GM21381 (cell line): ENCODE measurements at regions not wholly inside any gene's neighbourhood (a gene's known extent, or its start where the extent isn't known, plus 50 kb on each side); places are given as distances from the start of the nearest gene placed in this dataset.
"Not testable (repeated sequence)": the region's sequence is repeated elsewhere in the genome, so short reads cannot be mapped to it uniquely, and the experiment has no call there.

Experiments
- ATAC-seq: cut with Tn5 transposase; IDR thresholded peaks from one replicate; pipeline ENCODE4 v1.9.1; 2021; ENCODE audit warnings: mild to moderate bottlenecking, moderate library complexity; ENCODE audit not compliant: unreplicated experiment

GRCh38 chr6:30832864-30833263 lies 51.5 kb upstream of the DDR1 start:
- ATAC-seq = no peak

- no peak for ATAC-seq
Measured at GRCh38 chr6:30830438-30830837, 53.9 kb upstream of the DDR1 start.

- no peak for ATAC-seq
Measured at GRCh38 chr6:30829639-30830255, 54.6 kb upstream of the DDR1 start.

- no peak for ATAC-seq
Measured at GRCh38 chr6:30829033-30829432, 55.3 kb upstream of the DDR1 start.

- no peak for ATAC-seq
Measured at GRCh38 chr6:30828027-30828962, 56.0 kb upstream of the DDR1 start.

GRCh38 chr6:30826961-30827342 lies 57.4 kb upstream of the DDR1 start:
- ATAC-seq = no peak

GRCh38 chr6:30824698-30825097 lies 59.6 kb upstream of the DDR1 start:
- ATAC-seq = no peak

- ATAC-seq = no peak
Measured at GRCh38 chr6:30823534-30823865, 60.8 kb upstream of the DDR1 start.

GRCh38 chr6:30821862-30822784 lies 62.2 kb upstream of the DDR1 start:
- ATAC-seq = no peak

- no peak for ATAC-seq
Measured at GRCh38 chr6:30820193-30820592, 64.1 kb upstream of the DDR1 start.

- ATAC-seq = no peak
Measured at GRCh38 chr6:30819297-30819917, 64.9 kb upstream of the DDR1 start.

- ATAC-seq = no peak
Measured at GRCh38 chr6:30818391-30818841, 65.9 kb upstream of the DDR1 start.

GRCh38 chr6:30816791-30817739 lies 67.3 kb upstream of the DDR1 start:
- ATAC-seq = no peak

DNA sequence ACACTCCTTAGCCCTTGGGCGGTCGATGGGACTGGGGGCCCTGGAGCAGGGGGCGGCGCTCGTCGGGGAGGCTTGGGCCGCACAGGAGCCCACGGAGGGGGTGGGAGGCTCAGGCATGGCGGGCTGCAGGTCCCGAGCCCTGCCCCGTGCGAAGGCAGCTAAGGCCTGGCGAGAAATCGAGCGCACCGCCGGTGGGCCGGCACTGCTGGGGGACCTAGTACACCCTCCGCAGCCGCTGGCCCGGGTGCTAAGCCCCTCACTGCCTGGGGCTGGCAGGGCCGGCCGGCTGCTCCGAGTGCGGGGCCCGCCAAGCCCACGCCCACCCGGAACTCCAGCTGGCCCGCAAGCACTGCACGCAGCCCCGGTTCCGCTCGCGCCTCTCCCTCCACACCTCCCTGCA lies 68.0 kb upstream of the DDR1 start:
- ATAC-seq = not testable (repeated sequence)

DNA sequence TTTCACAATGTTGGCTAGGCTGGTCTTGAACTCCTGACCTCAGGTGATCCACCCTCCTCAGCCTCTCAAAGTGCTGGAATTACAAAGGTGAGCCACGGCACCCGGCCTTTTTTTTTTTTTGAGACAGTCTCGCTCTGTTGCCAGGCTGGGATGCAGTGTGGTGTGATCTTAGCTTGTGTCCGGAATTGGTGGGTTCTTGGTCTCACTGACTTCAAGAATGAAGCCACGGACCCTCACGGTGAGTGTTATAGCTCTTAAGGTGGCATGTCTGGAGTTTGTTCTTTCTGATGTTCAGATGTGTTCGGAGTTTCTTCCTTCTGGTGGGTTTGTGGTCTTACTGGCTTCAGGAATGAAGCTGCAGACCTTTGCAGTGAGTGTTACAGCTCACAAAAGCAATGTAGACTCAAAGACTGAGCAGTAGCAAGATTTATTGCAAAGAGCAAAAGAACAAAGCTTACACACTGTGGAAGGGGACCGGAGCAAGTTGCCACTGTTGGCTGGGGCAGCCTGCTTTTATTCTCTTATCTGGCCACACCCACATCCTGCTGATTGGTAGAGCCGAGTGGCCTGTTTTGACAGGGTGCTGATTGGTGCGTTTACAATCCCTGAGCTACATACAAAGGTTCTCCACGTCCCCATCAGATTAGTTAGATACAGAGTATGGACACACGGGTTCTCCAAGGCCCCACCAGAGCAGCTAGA lies 69.1 kb upstream of the DDR1 start:
- not testable (repeated sequence) for ATAC-seq

DNA sequence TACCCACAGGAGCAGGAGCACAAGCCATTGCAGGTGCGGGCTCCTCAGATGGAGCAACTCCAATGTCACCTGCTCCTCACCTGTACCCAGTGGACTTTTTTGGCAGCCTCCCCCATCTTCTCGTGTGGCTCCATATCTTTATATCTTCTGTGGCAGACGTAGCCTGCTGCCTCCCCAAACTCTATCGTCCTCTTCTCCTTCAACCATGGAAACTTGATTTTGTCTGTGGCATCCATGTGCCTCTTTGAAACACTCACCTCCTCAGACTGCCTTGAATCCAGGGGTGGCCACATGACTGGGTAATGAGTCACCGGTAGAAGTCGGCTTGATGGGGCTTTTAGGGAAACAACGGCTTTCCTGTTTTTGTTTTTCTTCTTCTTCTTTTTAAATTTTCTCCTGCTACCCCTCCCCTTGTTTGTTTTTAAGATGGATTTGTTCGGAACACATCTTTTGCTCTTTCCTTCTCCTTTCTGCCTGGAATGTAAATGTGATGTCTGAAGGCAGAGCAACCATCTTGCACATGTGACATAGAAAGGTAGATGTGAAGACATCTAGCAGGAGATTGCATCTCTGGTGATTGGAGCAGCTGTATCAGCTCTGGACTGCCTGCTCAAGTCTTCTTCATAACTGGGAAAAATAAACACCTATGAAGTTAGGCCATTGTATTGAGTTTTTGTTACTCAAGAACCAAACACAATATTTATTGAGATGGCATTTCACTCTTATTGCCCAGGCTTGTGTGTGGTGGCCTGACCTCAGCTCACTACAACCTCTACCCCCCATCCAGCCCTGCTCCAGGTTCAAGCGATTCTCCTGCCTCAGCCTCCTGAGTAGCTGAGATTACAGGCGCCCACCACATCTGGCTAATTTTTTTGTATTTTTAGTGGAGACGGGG lies 69.9 kb upstream of the DDR1 start:
- no peak for ATAC-seq

- ATAC-seq = no peak
Measured at GRCh38 chr6:30813631-30814145, 69.3 kb upstream of the IER3 start.

GRCh38 chr6:30810813-30811339 lies 66.5 kb upstream of the IER3 start:
- ATAC-seq = peak; percentile 81
